K562 (cell line): ENCODE measurements at regions not wholly inside any gene's neighbourhood (a gene's known extent, or its start where the extent isn't known, plus 50 kb on each side); places are given as distances from the start of the nearest gene placed in this dataset.

Experiments used
- ATAC-seq: fragments of 200-7000 bp; cut with Tn5 transposase; 3 replicates; pipeline ENCODE4 v1.9.1; 2020; ENCODE audit warnings: moderate library complexity
- BruUV-seq: library from RNA; stranded (reverse); fragments of 400-500 nt; replicated peaks from 2 replicates; lab custom pipeline; 2021; lab: Mats Ljungman, UMichigan
- CTCF ChIA-PET: fragments of 300-600 bp; formaldehyde crosslinking; extraction: SDS; loops from one replicate; lab custom pipeline; 2021; ENCODE audit warnings: low intra/inter-chr PET ratio; lab: Yijun Ruan, JAX
- POLR2A ChIA-PET: fragments of 300-600, 350-650 bp; sonication (Branson Sonifier 250); formaldehyde crosslinking; extraction: SDS; loops from one replicate; lab custom pipeline; 2021; ENCODE audit warnings: antibody characterized with exemption, inconsistent platforms; lab: Yijun Ruan, JAX
- DNase-seq, 4 experiments: peaks; one replicate each; pipeline versions ENCODE4 v3.0.0 to v3.0.0-alpha.2; 2011 to 2018; ENCODE audit warnings: low spot score in 3 of 4, mixed read lengths in 3 of 4; ENCODE audit errors: extremely low read depth in 1 of 4
- FAIRE-seq: peaks from 2 replicates; lab custom pipeline; 2011; peaks lifted over from hg19 to GRCh38; lab: Jason Lieb, UNC
- H2AFZ ChIP-seq: 2 replicates; pipeline ENCODE4 v1.6.0; 2011; ENCODE audit warnings: low read depth, low read length, control low read depth, inconsistent platforms
- H3K27ac ChIP-seq: fragments of 200-600 bp; 3 replicates; pipeline ENCODE4 v1.8.0; 2011; ENCODE audit warnings: low read depth, mild to moderate bottlenecking, control low read depth, inconsistent platforms, low read length, moderate library complexity, mixed read lengths; ENCODE audit errors: extremely low read depth
- H3K27me3 ChIP-seq, 2 experiments: fragments of 300-600 bp in 1 of 2; 2 replicates in 1 of 2; 3 replicates in 1 of 2; pipeline versions ENCODE4 v1.6.0 to v1.8.0; 2011; ENCODE audit warnings: inconsistent platforms in 2 of 2, low read length in 2 of 2, mild to moderate bottlenecking in 1 of 2, mixed read lengths in 1 of 2, moderate library complexity in 1 of 2; ENCODE audit not compliant: control insufficient read depth in 2 of 2, insufficient read depth in 2 of 2
- H3K36me3 ChIP-seq: fragments of 300-600 bp; 3 replicates; pipeline ENCODE4 v1.8.0; 2011; ENCODE audit warnings: mild to moderate bottlenecking, low read length, inconsistent platforms; ENCODE audit not compliant: control insufficient read depth, insufficient read depth
- H3K4me1 ChIP-seq, 2 experiments: fragments of 200-600 bp in 1 of 2; replicated peaks in 1 of 2; 2 replicates in 1 of 2; 3 replicates in 1 of 2; pipeline versions ENCODE4 v1.5.1 to v1.8.0; 2011; ENCODE audit warnings: inconsistent platforms in 2 of 2, low read length in 2 of 2, mild to moderate bottlenecking in 1 of 2, mixed read lengths in 1 of 2, moderate library complexity in 1 of 2; ENCODE audit not compliant: control insufficient read depth in 2 of 2, insufficient read depth in 2 of 2
- H3K4me2 ChIP-seq: 2 replicates; pipeline ENCODE4 v1.6.1; 2011; ENCODE audit warnings: low read length, control low read depth, inconsistent platforms, mixed read lengths; ENCODE audit not compliant: insufficient read depth
- H3K4me3 ChIP-seq: fragments of 200-600 bp; sonication (generic), shearing (Covaris generic); 2 replicates; pipeline ENCODE4 v1.5.1; 2016; ENCODE audit warnings: control low read depth, inconsistent platforms
- H3K79me2 ChIP-seq: fragments of 200-600 bp; 3 replicates; pipeline ENCODE4 v1.8.0; 2011; ENCODE audit warnings: low read length, inconsistent platforms; ENCODE audit not compliant: control insufficient read depth, insufficient read depth
- H3K9ac ChIP-seq, 2 experiments: 2 replicates each; pipeline versions ENCODE4 v1.6.0 to v1.6.1; 2011; ENCODE audit warnings: low read depth in 2 of 2, low read length in 2 of 2, control low read depth in 1 of 2, inconsistent platforms in 1 of 2, mild to moderate bottlenecking in 1 of 2, mixed read lengths in 1 of 2; ENCODE audit not compliant: insufficient read depth in 1 of 2
- H3K9me1 ChIP-seq: one replicate; pipeline ENCODE4 v1.6.0; 2011; ENCODE audit warnings: inconsistent platforms, mild to moderate bottlenecking, low read length, moderate library complexity; ENCODE audit not compliant: control insufficient read depth, insufficient read depth
- H3K9me3 ChIP-seq: replicated peaks from 2 replicates; pipeline ENCODE4 v1.5.1; 2011; ENCODE audit warnings: low read depth, low read length, inconsistent platforms; ENCODE audit not compliant: control insufficient read depth, insufficient read depth
- H4K20me1 ChIP-seq: replicated peaks from 2 replicates; pipeline ENCODE4 v1.6.1; 2011; ENCODE audit warnings: low read length, inconsistent platforms, mixed read lengths; ENCODE audit not compliant: control insufficient read depth, insufficient read depth
- DNMT1 ChIP-seq: fragments of 450-650 bp; IDR thresholded peaks from 2 replicates; pipeline ENCODE4 v1.6.1; 2016; ENCODE audit warnings: antibody characterized with exemption, mild to moderate bottlenecking
- ERF ChIP-seq: fragments of 450-650 bp; formaldehyde crosslinking; IDR thresholded peaks from 2 replicates; pipeline ENCODE4 v1.4.0; 2020; ENCODE audit warnings: mild to moderate bottlenecking, mixed read lengths
- GABPA ChIP-seq: fragments of 200-800 bp; sonication (Bioruptor generic); conservative IDR thresholded peaks from 2 replicates; pipeline ENCODE4 v1.6.1; 2016; ENCODE audit warnings: low read depth, missing genetic modification characterization, missing compliant biosample characterization
- HNRNPK ChIP-seq: fragments of 200-400 bp; formaldehyde crosslinking; IDR thresholded peaks from one replicate; pipeline ENCODE4 v1.6.1; 2018; ENCODE audit warnings: mild to moderate bottlenecking, low read depth, low read length; ENCODE audit not compliant: poor library complexity, severe bottlenecking
- MAFF ChIP-seq: IDR thresholded peaks from 2 replicates; pipeline ENCODE4 v1.6.1; 2012; ENCODE audit warnings: low read length, improper control_type of control experiment
- NR3C1 ChIP-seq: sonication (generic); formaldehyde crosslinking; IDR thresholded peaks from 2 replicates; pipeline ENCODE4 v1.8.1; 2022; ENCODE audit warnings: missing genetic modification reagents
- PURB ChIP-seq: sonication (generic); formaldehyde crosslinking; IDR thresholded peaks from 2 replicates; pipeline ENCODE4 v1.9.0; 2021; ENCODE audit warnings: low read depth, mild to moderate bottlenecking, missing genetic modification reagents
- RAD51 ChIP-seq: fragments of 450-650 bp; IDR thresholded peaks from 2 replicates; pipeline ENCODE4 v1.7.1; 2016; ENCODE audit warnings: low read depth, mild to moderate bottlenecking, borderline replicate concordance
- SRSF9 ChIP-seq: fragments of 200-400 bp; formaldehyde crosslinking; IDR thresholded peaks from 2 replicates; pipeline ENCODE4 v1.6.1; 2017; ENCODE audit warnings: low read depth, low read length, borderline replicate concordance
- STAG1 ChIP-seq: sonication (generic); formaldehyde crosslinking; IDR thresholded peaks from 2 replicates; pipeline ENCODE4 v1.5.0; 2020; ENCODE audit warnings: missing genetic modification reagents, borderline replicate concordance
- WGBS: fragments of 100-300 bp; shearing (Covaris generic); methylation state at CpG from one replicate; pipeline ENCODE4 v1.1.6; 2016; ENCODE audit warnings: low coverage, mixed read lengths; ENCODE audit not compliant: insufficient coverage; ENCODE audit errors: missing lambda C conversion rate; 5-methylcytosine and 5-hydroxymethylcytosine counted together
- in situ Hi-C: fragments of 300-500 bp; cut with MboI; formaldehyde crosslinking; loops from 4 replicates; pipeline ENCODE4 v1.15.0; 2018; ENCODE audit warnings: inconsistent platforms, mixed read lengths
- intact Hi-C: fragments of 100-400 bp; cut with micrococcal nuclease; formaldehyde crosslinking; loops from 2 replicates; pipeline ENCODE4 v1.14.2; 2022

- ATAC-seq (no peak), FAIRE-seq (no peak), DNase-seq (no peak)
- Histone ChIP-seq H3K79me2 (no peaks in the 10 kb centered on the region), H4K20me1 (no peaks in the 10 kb centered on the region), H2AFZ (no peak overlapping the region), H3K36me3 (no peaks in the 10 kb centered on the region), H3K9me1 (no peaks in the 10 kb centered on the region), H3K27me3 (peaks cover 2 to 31% of the 10 kb centered on the region in 2 experiments; a peak in 3 of 5 replicates), H3K9me3 (no peaks in the 10 kb centered on the region), H3K27ac (no peak overlapping the region), H3K4me2 (no peak overlapping the region), H3K4me1 (peaks cover 0 to 7% of the 10 kb centered on the region in 2 experiments; a peak in 1 of 5 replicates), H3K9ac (no peak overlapping the region), H3K4me3 (no peak overlapping the region)
- BruUV-seq, result no TSS peak
- in situ Hi-C loops, result no loop called here
- POLR2A ChIA-PET, result interaction anchor here (0.9 kb wide), 1 partner anchor 9 kb away, joined by 3 read pairs; no protein-coding TSS in a partner anchor
- intact Hi-C loops, result no loop called here
- CTCF ChIA-PET, result no interaction called here
- TF ChIP-seq GABPA (tag) (no peak), RAD51 (no peak), MAFF (no peak), NR3C1 (CRISPR knock-in tag) (no peak), SRSF9 (no peak), DNMT1 (no peak), ERF (CRISPR knock-in tag) (no peak), HNRNPK (no peak), PURB (CRISPR knock-in tag) (no peak), STAG1 (CRISPR knock-in tag) (no peak)
- WGBS, result 0% methylated on average over 1 of the region's 1 CpG
These were observed 93.8 kb downstream of the CXCL12 start for GRCh38 chr10:44291091-44291490.
